ENCODE measurements at regions not wholly inside any gene's neighbourhood (a gene's known extent, or its start where the extent isn't known, plus 50 kb on each side); places are given as distances from the start of the nearest gene placed in this dataset.

DNA sequence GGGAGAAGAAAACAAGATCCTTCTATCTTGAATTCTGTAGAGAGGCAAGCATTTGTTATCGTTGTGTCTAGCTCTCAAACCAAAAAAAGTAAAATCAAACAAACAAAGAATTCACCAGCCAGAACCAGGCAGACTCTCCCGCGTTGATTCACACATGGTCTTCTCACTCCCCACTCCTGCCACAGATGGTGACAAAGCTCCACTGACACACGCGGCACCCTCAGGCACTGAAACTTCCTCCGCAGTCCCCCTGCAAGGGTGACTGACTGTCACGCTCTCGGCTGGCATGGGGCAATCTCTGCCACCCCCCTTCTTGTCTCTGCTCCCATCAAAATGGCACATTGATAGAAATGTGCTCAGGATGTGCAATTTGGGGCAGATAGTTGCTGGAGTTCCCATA is 304.9 kb downstream of the DHX15 start:
- TF ChIP-seq POLR2A (IDR thresholded peaks at IDR 0.05): no peak
- TF ChIP-seq, protein P1, sequence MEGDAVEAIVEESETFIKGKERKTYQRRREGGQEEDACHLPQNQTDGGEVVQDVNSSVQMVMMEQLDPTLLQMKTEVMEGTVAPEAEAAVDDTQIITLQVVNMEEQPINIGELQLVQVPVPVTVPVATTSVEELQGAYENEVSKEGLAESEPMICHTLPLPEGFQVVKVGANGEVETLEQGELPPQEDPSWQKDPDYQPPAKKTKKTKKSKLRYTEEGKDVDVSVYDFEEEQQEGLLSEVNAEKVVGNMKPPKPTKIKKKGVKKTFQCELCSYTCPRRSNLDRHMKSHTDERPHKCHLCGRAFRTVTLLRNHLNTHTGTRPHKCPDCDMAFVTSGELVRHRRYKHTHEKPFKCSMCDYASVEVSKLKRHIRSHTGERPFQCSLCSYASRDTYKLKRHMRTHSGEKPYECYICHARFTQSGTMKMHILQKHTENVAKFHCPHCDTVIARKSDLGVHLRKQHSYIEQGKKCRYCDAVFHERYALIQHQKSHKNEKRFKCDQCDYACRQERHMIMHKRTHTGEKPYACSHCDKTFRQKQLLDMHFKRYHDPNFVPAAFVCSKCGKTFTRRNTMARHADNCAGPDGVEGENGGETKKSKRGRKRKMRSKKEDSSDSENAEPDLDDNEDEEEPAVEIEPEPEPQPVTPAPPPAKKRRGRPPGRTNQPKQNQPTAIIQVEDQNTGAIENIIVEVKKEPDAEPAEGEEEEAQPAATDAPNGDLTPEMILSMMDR (IDR thresholded peaks at IDR 0.05): no peak
